Heart right ventricle (tissue), 16 donors: ENCODE measurements at regions not wholly inside any gene's neighbourhood (a gene's known extent, or its start where the extent isn't known, plus 50 kb on each side); places are given as distances from the start of the nearest gene placed in this dataset.

Experiments
- ATAC-seq, 8 donors: fragments of 200-7000 bp; cut with Tn5 transposase; one replicate each; pipeline ENCODE4 v1.9.1; 2020; ENCODE audit warnings: mild to moderate bottlenecking in 8 of 8, moderate library complexity in 8 of 8, moderate number of reproducible peaks in 1 of 8
- DNase-seq, 2 donors: peaks; one replicate each; pipeline ENCODE4 v3.0.0-alpha.2; 2020
- H3K27ac ChIP-seq, 10 donors: fragments of 200-600 bp; sonication (generic) in 2 of 10; one replicate each; pipeline versions ENCODE4 v1.5.0 to v1.8.0; 2020 to 2022; ENCODE audit warnings: mild to moderate bottlenecking in 3 of 10
- H3K27me3 ChIP-seq, 7 donors: fragments of 200-600 bp; one replicate each; pipeline ENCODE4 v1.8.0; 2021 to 2022; ENCODE audit warnings: mild to moderate bottlenecking in 2 of 7
- H3K36me3 ChIP-seq, 9 donors: fragments of 200-600 bp; sonication (generic) in 1 of 9; one replicate each; pipeline versions ENCODE4 v1.5.0 to v1.8.0; 2020 to 2022; ENCODE audit warnings: mild to moderate bottlenecking in 2 of 9
- H3K4me1 ChIP-seq, 9 donors: fragments of 200-600 bp; sonication (generic) in 1 of 9; one replicate each; pipeline versions ENCODE4 v1.5.0 to v1.8.0; 2020 to 2022; ENCODE audit warnings: mild to moderate bottlenecking in 4 of 9
- H3K4me3 ChIP-seq, 10 donors: fragments of 200-600 bp; sonication (generic) in 2 of 10; one replicate each; pipeline versions ENCODE4 v1.5.0 to v1.8.0; 2020 to 2022; ENCODE audit warnings: mild to moderate bottlenecking in 7 of 10, moderate library complexity in 2 of 10
- H3K9me3 ChIP-seq, 11 donors: fragments of 200-600 bp in 10 of 11; sonication (generic) in 2 of 11; one replicate each; pipeline versions ENCODE4 v1.5.0 to v1.8.0; 2013 to 2022; ENCODE audit warnings: mild to moderate bottlenecking in 2 of 11, control low read depth in 1 of 11, moderate library complexity in 1 of 11
- WGBS, 2 donors: extraction: QIAGEN DNeasy Blood & Tissue Kit; methylation state at CpG; one replicate each; pipeline ENCODE4 v1.1.7; 2013; ENCODE audit warnings: inconsistent platforms in 1 of 2; 5-methylcytosine and 5-hydroxymethylcytosine counted together
- intact Hi-C, 10 donors: fragments of 100-400 bp; cut with DNase I; formaldehyde crosslinking; loops; one replicate each; pipeline versions ENCODE4 v1.11.1 to v1.14.2; 2022
- TF ChIP-seq, protein P1 (sequence below), 9 donors: fragments of 200-600 bp; sonication (generic) in 2 of 9; IDR thresholded peaks; one replicate each; pipeline versions ENCODE4 v1.5.0 to v1.8.0; 2021 to 2022; ENCODE audit warnings: antibody characterized with exemption in 9 of 9, mild to moderate bottlenecking in 5 of 9, moderate library complexity in 1 of 9
- donor health status: Arrhythmogenic right ventricular cardiomyopathy.
- donor health status: ischemic (EF 13 %, LVEDD 7.1; RV severe dilation, severe dysfunction).
- donor health status: healthy with polysubstance abuse.
- donor health status: DM: no; HTN: yes; CAD: no.
- donor health status: DM: no; HTN: no; CAD: no.
- donor health status: ischemic (EF 25% LVEDD 6.9; RV normal size, moderate dysfunction).
- donor health status: ischemic (EF 25% LVEDD 5.7; RV mildly dilated, moderate dysfunction).
- donor health status: healthy.
- donor health status: DM: yes; HTN: yes; CAD: no.
- donor health status: Ischemic cardiomyopathy.
- donor health status: ischemic (EF 35%, LVEDD 5.7; RV mildly dilated, moderate dysfunction).
- donor health status: nonischemic (EF 11% LVEDD 7.7; RV severe dilation, severe dysfunction).
- donor health status: DM: yes; HTN: yes; CAD: no.
- donor health status: PGD.
- donor health status: ischemic (EF 29% LVEDD 5.4; RV normal size, mild dysfunction).
- donor health status: nonischemic (EF 23%, LVEDD 6.1; RV moderate dilation, normal function).

DNA sequence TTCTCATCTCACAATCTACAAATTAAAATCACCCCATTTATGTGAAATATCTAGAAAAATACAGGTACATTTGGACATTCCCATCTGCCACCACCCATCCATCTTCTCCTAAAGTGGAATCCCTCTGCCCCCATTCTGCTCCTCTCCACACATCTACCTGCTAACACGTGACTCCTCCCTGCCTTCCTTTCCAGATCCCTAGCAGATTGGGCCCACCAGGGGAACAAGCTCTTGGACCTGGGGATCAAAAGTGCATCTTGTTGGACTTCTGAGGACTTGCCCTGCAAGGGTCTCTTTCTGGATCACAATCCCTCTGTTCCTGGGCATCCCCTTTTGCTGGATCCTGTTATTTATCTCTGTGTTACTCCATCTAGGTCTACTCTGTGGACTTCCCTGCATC is 107.6 kb downstream of the ZNF280B start:
- 34 to 62% methylated on average over 1 of the region's 1 CpG for WGBS, 2 donors
- no peak overlapping the region for H3K4me3 ChIP-seq

GRCh38 chr22:22401381-22401780 is 107.2 kb downstream of the ZNF280B start:
- ATAC-seq: no peak
- intact Hi-C loops: no loop called here
- Histone ChIP-seq H3K4me1 (peaks cover 0 to 7% (median 4%) of the 10 kb centered on the region in 9 donors), H3K36me3 (no peaks in the 10 kb centered on the region), H3K27me3 (peaks cover 0 to 24% (median 6%) of the 10 kb centered on the region in 7 donors), H3K27ac (no peak overlapping the region), H3K9me3 (no peaks in the 10 kb centered on the region), H3K4me3 (no peak overlapping the region)
- no peak for DNase-seq
- TF ChIP-seq, protein P1, sequence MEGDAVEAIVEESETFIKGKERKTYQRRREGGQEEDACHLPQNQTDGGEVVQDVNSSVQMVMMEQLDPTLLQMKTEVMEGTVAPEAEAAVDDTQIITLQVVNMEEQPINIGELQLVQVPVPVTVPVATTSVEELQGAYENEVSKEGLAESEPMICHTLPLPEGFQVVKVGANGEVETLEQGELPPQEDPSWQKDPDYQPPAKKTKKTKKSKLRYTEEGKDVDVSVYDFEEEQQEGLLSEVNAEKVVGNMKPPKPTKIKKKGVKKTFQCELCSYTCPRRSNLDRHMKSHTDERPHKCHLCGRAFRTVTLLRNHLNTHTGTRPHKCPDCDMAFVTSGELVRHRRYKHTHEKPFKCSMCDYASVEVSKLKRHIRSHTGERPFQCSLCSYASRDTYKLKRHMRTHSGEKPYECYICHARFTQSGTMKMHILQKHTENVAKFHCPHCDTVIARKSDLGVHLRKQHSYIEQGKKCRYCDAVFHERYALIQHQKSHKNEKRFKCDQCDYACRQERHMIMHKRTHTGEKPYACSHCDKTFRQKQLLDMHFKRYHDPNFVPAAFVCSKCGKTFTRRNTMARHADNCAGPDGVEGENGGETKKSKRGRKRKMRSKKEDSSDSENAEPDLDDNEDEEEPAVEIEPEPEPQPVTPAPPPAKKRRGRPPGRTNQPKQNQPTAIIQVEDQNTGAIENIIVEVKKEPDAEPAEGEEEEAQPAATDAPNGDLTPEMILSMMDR (IDR thresholded peaks at IDR 0.05): no peak
- WGBS, 2 donors: 76 to 86% methylated on average over 1 of the region's 1 CpG

More for the DNA sequence above, 107.6 kb downstream of the ZNF280B start:
- DNase-seq (no peak), ATAC-seq (no peak)
- no peaks in the 10 kb centered on the region for H3K36me3 ChIP-seq
- TF ChIP-seq, protein P1 (IDR thresholded peaks at IDR 0.05): no peak
- no peak overlapping the region for H3K27ac ChIP-seq
- H3K9me3 ChIP-seq: no peaks in the 10 kb centered on the region
- intact Hi-C loops: no loop called here
- H3K27me3 ChIP-seq: peaks cover 0 to 25% (median 6%) of the 10 kb centered on the region in 7 donors
- peaks cover 0 to 7% (median 4%) of the 10 kb centered on the region in 9 donors for H3K4me1 ChIP-seq

DNA sequence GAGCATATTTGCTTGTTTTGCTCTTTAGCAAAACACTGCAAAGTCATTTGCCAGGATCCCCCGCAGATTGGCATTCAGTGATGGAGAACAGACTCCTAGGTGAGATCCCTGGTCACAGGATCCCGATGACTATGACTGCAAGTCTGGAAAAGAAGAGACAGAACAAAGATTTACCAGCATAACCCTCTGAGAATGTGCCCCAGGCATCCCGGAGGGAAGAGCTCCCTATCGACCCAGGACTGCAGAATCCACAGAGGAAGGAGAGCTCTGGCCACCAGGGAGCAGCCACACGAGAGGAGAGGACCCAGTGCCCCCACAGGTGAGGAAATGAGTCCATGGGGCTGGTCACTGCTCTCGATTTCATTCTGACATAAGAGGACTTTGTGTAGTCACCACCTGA is 105.2 kb downstream of the ZNF280B start:
- TF ChIP-seq, protein P1 (IDR thresholded peaks at IDR 0.05): no peak
- ATAC-seq (no peak), DNase-seq (no peak)
- intact Hi-C loops: no loop called here
- H3K9me3 ChIP-seq: no peaks in the 10 kb centered on the region
- no peak overlapping the region for H3K27ac ChIP-seq
- no peaks in the 10 kb centered on the region for H3K36me3 ChIP-seq
- no peaks in the 10 kb centered on the region for H3K4me1 ChIP-seq
- H3K27me3 ChIP-seq: peaks cover 0 to 24% (median 11%) of the 10 kb centered on the region in 7 donors
- 52 to 58% methylated on average over 6 of the region's 6 CpGs for whole genome bisulfite sequencing, 2 donors
- no peak overlapping the region for H3K4me3 ChIP-seq

DNA sequence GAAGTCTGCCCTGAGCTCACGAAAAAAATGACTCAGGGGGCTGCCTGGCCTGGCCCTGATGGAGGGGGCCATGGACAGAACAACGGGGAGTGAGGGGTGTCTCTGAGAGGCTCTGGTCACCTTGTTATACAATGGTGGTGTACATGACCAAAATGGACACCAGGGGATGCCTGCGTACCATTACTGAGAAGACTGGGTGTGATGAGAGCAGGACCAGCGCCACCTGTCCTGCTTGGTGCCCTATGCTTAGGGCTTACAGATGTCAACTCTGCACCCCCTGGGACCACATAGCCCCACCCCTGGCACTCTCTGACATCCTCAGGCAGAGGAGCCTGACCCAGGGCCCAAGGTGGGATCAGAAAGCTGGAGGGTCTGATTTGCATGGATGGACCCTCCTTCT is 104.8 kb downstream of the ZNF280B start:
- DNase-seq (no peak), ATAC-seq (no peak)
- no peak overlapping the region for H3K4me3 ChIP-seq
- TF ChIP-seq, protein P1 (IDR thresholded peaks at IDR 0.05): no peak
- H3K9me3 ChIP-seq: no peaks in the 10 kb centered on the region
- H3K27ac ChIP-seq: no peak overlapping the region
- intact Hi-C loops: no loop called here
- H3K27me3 ChIP-seq: peaks cover 0 to 28% (median 14%) of the 10 kb centered on the region in 7 donors
- H3K36me3 ChIP-seq: no peaks in the 10 kb centered on the region
- no peaks in the 10 kb centered on the region for H3K4me1 ChIP-seq
- WGBS, 2 donors: 63 to 76% methylated on average over 4 of the region's 4 CpGs
